Subcutaneous abdominal adipose tissue (tissue), 5 donors: ENCODE measurements at regions not wholly inside any gene's neighbourhood (a gene's known extent, or its start where the extent isn't known, plus 50 kb on each side); places are given as distances from the start of the nearest gene placed in this dataset.

Experiments used
- H3K27ac ChIP-seq: one replicate; pipeline ENCODE4 v1.7.0; 2013; ENCODE audit warnings: low read depth, mild to moderate bottlenecking, inconsistent platforms, low read length, moderate library complexity
- H3K27me3 ChIP-seq, 5 donors: one replicate each; pipeline ENCODE4 v1.7.0; 2013; ENCODE audit warnings: low read length in 5 of 5, inconsistent platforms in 1 of 5; ENCODE audit not compliant: control insufficient read depth in 5 of 5, insufficient read depth in 4 of 5
- H3K36me3 ChIP-seq, 5 donors: one replicate each; pipeline ENCODE4 v1.7.0; 2013; ENCODE audit warnings: low read length in 5 of 5; ENCODE audit not compliant: control insufficient read depth in 5 of 5, insufficient read depth in 5 of 5
- H3K4me1 ChIP-seq, 5 donors: one replicate each; pipeline ENCODE4 v1.7.0; 2013; ENCODE audit warnings: low read length in 5 of 5, mild to moderate bottlenecking in 3 of 5, moderate library complexity in 1 of 5; ENCODE audit not compliant: control insufficient read depth in 5 of 5, insufficient read depth in 5 of 5
- H3K4me3 ChIP-seq, 5 donors: one replicate each; pipeline ENCODE4 v1.7.0; 2013; ENCODE audit warnings: low read length in 5 of 5, low read depth in 1 of 5
- H3K9ac ChIP-seq, 5 donors: one replicate each; pipeline ENCODE4 v1.7.0; 2013; ENCODE audit warnings: low read length in 5 of 5, mild to moderate bottlenecking in 4 of 5, moderate library complexity in 3 of 5
- H3K9me3 ChIP-seq, 5 donors: one replicate each; pipeline ENCODE4 v1.7.0; 2013; ENCODE audit warnings: low read length in 5 of 5; ENCODE audit not compliant: control insufficient read depth in 5 of 5
- donor health status: healthy.
- donor health status: healthy.
- donor health status: healthy.
- donor health status: healthy.
- donor health status: healthy.

DNA sequence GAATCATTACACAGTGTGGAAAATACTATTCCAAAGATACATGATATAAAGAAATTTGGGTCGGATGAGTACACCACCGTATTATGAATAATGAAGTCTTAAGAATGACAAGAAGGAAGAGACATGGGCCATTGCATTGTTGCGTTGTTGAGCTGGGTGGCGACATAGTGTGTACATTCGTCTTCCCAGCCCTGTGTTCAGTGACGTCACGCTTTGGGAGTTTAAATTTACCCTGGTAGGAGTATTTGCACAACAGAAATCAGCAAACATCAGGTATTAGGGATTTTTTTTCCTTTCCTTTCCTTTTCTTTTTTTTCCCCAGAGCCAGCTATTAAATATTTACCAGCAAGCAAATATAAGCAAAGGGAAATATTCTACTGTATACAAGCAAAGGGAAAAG, 347.2 kb upstream of the NETO1 start:
- H3K9me3 ChIP-seq: peaks cover 2 to 11% (median 9%) of the 10 kb centered on the region in 5 donors
- no peaks in the 10 kb centered on the region for H3K36me3 ChIP-seq
- H3K4me1 ChIP-seq: no peaks in the 10 kb centered on the region
- no peak overlapping the region for H3K4me3 ChIP-seq
- no peak overlapping the region for H3K9ac ChIP-seq
- H3K27ac ChIP-seq: no peak overlapping the region
- H3K27me3 ChIP-seq: no peaks in the 10 kb centered on the region

DNA sequence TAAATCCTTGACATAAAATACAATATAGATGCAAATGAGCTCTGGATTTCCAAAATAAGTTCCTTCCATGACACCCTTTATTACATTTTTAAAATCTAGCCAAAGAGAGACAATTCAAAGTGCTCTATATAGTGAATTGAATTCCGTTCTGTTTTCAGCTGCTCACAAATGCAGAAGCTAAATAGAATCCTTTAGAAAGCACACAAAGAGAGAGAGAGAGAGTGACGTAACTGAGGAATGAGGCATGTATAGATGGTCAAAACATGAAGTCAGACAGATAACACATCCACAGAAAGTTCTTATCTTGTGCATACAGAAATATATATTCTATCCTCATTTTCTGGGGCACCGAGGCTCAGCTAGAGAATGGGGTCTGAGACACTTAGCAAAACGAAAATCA, 344.7 kb upstream of the NETO1 start:
- no peaks in the 10 kb centered on the region for H3K9me3 ChIP-seq
- H3K27ac ChIP-seq: no peak overlapping the region
- no peaks in the 10 kb centered on the region for H3K36me3 ChIP-seq
- H3K4me3 ChIP-seq: no peak overlapping the region
- H3K27me3 ChIP-seq: no peaks in the 10 kb centered on the region
- no peaks in the 10 kb centered on the region for H3K4me1 ChIP-seq
- no peak overlapping the region for H3K9ac ChIP-seq

DNA sequence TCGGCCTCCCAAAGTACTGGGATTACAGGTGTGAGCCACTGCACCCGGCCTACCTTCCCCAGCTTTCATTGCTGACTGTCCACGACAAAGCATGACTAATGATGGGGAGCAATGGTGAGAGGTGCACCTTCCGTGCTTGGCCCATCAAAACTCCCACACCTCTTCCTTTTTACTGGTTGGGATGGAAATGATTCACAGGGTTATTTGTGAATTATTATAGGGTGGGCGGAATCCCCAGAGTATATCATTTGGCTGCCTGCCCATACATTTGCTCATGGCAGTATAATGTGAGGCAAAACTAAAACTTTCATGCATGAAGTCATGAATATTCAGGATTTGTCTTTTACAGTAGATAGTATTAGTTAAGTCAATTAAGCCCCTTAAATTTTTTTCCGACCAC, 334.2 kb upstream of the NETO1 start:
- Histone ChIP-seq H3K4me3 (no peak overlapping the region), H3K9ac (no peak overlapping the region), H3K27me3 (no peaks in the 10 kb centered on the region), H3K36me3 (no peaks in the 10 kb centered on the region), H3K9me3 (no peaks in the 10 kb centered on the region), H3K4me1 (no peaks in the 10 kb centered on the region), H3K27ac (no peak overlapping the region)

DNA sequence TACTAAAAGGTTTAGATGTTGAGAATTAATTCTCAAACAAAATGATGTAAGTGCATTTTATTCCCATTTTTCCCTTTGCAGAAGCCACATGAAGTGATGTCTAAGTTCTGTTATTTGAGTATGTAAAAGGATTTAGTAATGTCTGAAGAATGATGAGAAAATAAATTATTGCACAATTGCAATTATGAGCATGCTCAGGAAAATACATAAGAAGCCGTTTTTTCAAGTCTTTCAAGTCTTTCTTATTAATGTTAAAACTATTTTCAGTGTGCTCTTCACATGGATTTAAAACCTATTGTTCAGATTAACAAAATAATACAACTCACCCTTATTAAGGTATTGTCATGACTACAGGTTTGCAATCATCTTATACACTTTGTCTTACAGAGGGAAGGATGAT, 331.4 kb upstream of the NETO1 start:
- no peaks in the 10 kb centered on the region for H3K27me3 ChIP-seq
- no peak overlapping the region for H3K27ac ChIP-seq
- no peaks in the 10 kb centered on the region for H3K4me1 ChIP-seq
- no peak overlapping the region for H3K9ac ChIP-seq
- no peaks in the 10 kb centered on the region for H3K36me3 ChIP-seq
- H3K9me3 ChIP-seq: peaks cover 0 to 2% (median 0%) of the 10 kb centered on the region in 5 donors
- H3K4me3 ChIP-seq: no peak overlapping the region

DNA sequence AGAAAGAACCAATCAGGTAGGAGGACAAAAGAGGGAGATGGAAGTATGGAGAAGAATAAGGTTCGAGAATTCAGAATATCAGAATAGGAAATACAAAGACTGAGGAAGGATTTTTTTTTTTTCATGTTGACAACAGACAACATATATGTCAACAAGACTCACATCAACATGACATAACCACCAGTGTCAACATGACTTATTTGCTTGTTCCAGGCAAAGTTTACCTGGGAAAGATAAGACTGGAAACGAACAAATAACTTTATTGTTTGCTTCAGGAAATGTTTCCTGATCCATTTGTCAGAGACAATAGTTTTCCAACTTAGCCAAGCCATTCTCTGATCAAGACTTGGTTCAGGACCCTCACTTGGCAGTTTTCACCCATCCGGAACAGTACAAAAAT, 321.9 kb upstream of the NETO1 start:
- Histone ChIP-seq H3K27ac (no peak overlapping the region), H3K4me3 (no peak overlapping the region), H3K9ac (no peak overlapping the region), H3K27me3 (no peaks in the 10 kb centered on the region), H3K4me1 (no peaks in the 10 kb centered on the region), H3K9me3 (no peaks in the 10 kb centered on the region), H3K36me3 (no peaks in the 10 kb centered on the region)

DNA sequence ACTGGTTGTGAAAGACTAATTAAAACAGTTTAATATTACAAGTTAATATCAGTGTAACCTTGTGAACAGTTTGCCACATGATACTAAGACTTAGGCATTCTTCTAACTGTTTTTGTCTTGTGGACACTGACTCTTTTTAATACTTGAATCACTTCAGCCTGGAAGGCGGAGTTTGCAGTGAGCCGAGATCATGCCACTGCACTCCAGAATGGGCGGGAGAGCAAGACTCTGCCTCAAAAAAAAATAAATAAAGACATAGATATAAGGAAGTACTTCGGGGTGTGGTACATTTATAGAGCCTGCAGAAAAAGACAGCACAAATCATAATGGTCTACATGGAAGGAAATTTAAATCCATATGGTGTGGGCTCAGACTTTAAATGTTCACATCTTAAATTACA, 300.4 kb upstream of the NETO1 start:
- H3K4me1 ChIP-seq: no peaks in the 10 kb centered on the region
- H3K36me3 ChIP-seq: no peaks in the 10 kb centered on the region
- no peak overlapping the region for H3K27ac ChIP-seq
- no peak overlapping the region for H3K4me3 ChIP-seq
- H3K9ac ChIP-seq: no peak overlapping the region
- no peaks in the 10 kb centered on the region for H3K27me3 ChIP-seq
- H3K9me3 ChIP-seq: peaks cover 0 to 11% (median 0%) of the 10 kb centered on the region in 5 donors

DNA sequence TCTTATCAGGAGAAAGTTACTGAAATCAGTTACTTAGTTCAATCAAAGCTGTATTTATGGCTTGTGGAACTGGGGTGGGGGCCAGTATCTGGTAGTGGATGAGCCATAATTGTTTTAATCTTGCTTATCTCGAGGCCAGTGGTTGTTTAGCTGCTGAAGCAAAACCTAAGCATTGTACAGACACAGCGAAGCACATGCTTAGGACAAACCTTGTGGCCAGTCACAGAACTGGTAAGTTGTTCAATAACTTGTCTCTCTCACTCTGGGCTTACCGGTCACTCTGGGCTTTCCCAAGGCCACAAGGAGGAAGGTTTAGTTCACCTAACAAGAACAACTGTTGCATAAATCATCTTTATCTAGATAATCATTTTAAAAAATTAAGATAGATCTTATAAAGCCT, 296.6 kb upstream of the NETO1 start:
- Histone ChIP-seq H3K9me3 (peaks cover 0 to 11% (median 0%) of the 10 kb centered on the region in 5 donors), H3K27ac (no peak overlapping the region), H3K4me1 (no peaks in the 10 kb centered on the region), H3K4me3 (no peak overlapping the region), H3K36me3 (no peaks in the 10 kb centered on the region), H3K27me3 (no peaks in the 10 kb centered on the region), H3K9ac (no peak overlapping the region)

DNA sequence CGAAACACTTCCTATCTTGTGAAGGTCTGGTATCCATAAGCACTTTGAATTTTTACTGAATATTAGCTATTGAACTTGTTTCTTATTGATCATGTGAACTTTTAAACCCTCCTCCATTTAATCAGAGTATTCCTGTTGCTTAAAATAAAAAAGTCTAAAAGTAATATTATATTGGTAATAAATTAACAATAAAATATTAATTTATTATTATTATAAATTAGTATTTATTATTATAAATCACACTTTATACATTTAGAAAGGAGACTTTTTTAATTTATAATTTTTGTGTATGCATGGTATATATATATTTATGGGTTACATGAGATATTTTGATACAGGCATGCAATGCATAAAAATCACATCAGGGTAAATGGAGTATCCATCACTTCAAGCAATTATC, 295.4 kb upstream of the NETO1 start:
- Histone ChIP-seq H3K27ac (no peak overlapping the region), H3K9me3 (peaks cover 0 to 11% (median 0%) of the 10 kb centered on the region in 5 donors), H3K36me3 (no peaks in the 10 kb centered on the region), H3K27me3 (no peaks in the 10 kb centered on the region), H3K4me1 (no peaks in the 10 kb centered on the region), H3K4me3 (no peak overlapping the region), H3K9ac (no peak overlapping the region)

DNA sequence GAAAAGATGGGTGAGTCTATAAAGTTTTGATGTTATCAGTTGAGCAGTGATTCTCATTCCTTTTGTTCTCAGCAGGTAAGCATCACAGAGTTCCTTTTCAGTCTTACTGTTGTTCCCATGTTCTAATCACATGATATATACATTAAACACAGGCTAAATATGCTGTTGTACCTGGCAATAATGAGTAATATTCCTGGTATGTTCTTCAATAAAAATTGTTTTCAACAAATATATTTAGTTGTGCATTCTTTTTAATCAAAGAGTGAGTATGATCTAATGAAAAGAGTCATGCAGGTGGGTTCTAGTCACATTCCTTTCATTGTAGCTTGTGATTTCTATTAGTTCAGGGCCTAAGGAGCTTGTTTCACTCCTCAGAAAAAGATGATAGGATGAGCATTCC, 288.3 kb upstream of the NETO1 start:
- Histone ChIP-seq H3K27ac (no peak overlapping the region), H3K9me3 (peaks cover 0 to 2% (median 0%) of the 10 kb centered on the region in 5 donors), H3K9ac (no peak overlapping the region), H3K4me1 (no peaks in the 10 kb centered on the region), H3K36me3 (no peaks in the 10 kb centered on the region), H3K27me3 (no peaks in the 10 kb centered on the region), H3K4me3 (no peak overlapping the region)

DNA sequence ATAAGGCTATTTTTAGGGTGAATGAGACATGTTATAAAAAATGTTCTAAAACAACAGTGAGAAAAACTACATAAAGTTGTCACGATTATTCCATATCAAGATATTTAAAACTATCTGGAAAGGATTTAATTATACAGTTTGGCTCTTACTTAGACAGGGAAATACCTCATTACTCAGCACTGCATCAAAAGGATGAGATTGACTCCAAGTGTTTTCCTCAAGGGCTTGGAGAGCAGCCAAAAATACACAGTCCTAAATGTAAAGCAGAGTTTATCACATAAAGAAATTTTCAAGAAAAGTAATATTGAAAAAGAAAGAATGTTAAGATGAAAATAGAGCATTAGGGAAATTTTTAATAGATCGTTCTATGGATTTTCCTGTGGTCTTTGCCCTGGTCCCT, 285.5 kb upstream of the NETO1 start:
- H3K36me3 ChIP-seq: no peaks in the 10 kb centered on the region
- no peaks in the 10 kb centered on the region for H3K27me3 ChIP-seq
- peaks cover 0 to 2% (median 0%) of the 10 kb centered on the region in 5 donors for H3K9me3 ChIP-seq
- H3K27ac ChIP-seq: no peak overlapping the region
- no peak overlapping the region for H3K4me3 ChIP-seq
- no peaks in the 10 kb centered on the region for H3K4me1 ChIP-seq
- no peak overlapping the region for H3K9ac ChIP-seq

DNA sequence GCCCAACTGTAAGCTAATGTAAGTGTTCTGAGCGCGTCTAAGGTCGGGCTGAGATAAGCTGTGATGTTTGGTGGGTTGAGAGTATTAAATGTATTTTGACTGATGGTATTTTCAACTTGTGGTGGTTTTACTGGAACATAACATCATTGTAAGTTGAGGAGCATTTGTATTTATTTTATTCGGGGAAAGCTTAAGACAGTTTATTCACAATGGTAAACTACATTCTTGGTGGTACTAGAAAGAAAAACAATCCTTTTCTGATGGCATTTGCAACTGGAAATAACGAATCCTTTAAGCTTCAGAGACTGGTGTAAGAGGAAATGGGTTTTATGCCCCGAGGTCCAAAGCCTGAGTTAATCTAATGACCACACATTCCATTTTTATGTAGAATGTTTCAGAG, 283.3 kb upstream of the NETO1 start:
- H3K36me3 ChIP-seq: no peaks in the 10 kb centered on the region
- H3K9me3 ChIP-seq: peaks cover 0 to 2% (median 0%) of the 10 kb centered on the region in 5 donors
- H3K27ac ChIP-seq: no peak overlapping the region
- no peaks in the 10 kb centered on the region for H3K27me3 ChIP-seq
- no peak overlapping the region for H3K4me3 ChIP-seq
- no peaks in the 10 kb centered on the region for H3K4me1 ChIP-seq
- H3K9ac ChIP-seq: no peak overlapping the region
